Neural progenitor cell (in vitro differentiated cells): ENCODE measurements at regions not wholly inside any gene's neighbourhood (a gene's known extent, or its start where the extent isn't known, plus 50 kb on each side); places are given as distances from the start of the nearest gene placed in this dataset.

Experiments used
- EZH2phosphoT487 ChIP-seq: fragments of 200-600 bp; sonication (generic); IDR thresholded peaks from 2 replicates; pipeline ENCODE4 v1.6.1; 2017; ENCODE audit warnings: antibody characterized with exemption
- TF ChIP-seq, protein P1 (sequence below): fragments of 200-600 bp; sonication (generic); IDR thresholded peaks from 2 replicates; pipeline ENCODE4 v1.5.1; 2017; ENCODE audit warnings: antibody characterized with exemption, mild to moderate bottlenecking

- TF ChIP-seq EZH2phosphoT487, result no peak
- TF ChIP-seq, protein P1, sequence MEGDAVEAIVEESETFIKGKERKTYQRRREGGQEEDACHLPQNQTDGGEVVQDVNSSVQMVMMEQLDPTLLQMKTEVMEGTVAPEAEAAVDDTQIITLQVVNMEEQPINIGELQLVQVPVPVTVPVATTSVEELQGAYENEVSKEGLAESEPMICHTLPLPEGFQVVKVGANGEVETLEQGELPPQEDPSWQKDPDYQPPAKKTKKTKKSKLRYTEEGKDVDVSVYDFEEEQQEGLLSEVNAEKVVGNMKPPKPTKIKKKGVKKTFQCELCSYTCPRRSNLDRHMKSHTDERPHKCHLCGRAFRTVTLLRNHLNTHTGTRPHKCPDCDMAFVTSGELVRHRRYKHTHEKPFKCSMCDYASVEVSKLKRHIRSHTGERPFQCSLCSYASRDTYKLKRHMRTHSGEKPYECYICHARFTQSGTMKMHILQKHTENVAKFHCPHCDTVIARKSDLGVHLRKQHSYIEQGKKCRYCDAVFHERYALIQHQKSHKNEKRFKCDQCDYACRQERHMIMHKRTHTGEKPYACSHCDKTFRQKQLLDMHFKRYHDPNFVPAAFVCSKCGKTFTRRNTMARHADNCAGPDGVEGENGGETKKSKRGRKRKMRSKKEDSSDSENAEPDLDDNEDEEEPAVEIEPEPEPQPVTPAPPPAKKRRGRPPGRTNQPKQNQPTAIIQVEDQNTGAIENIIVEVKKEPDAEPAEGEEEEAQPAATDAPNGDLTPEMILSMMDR, result no peak
Observed at GRCh38 chr9:89969156-89969675, 364.4 kb downstream of the GADD45G start.
